Neural progenitor cell (in vitro differentiated cells): ENCODE measurements at regions not wholly inside any gene's neighbourhood (a gene's known extent, or its start where the extent isn't known, plus 50 kb on each side); places are given as distances from the start of the nearest gene placed in this dataset.

Source experiments
- DNase-seq: peaks from one replicate; pipeline ENCODE4 v3.0.0-alpha.2; 2016; ENCODE audit warnings: low spot score
- H2AFZ ChIP-seq: fragments of 200-600 bp; sonication (generic); replicated peaks from 2 replicates; pipeline ENCODE4 v1.6.1; 2016; ENCODE audit warnings: antibody characterized with exemption
- H3F3A ChIP-seq: fragments of 200-600 bp; sonication (generic); 2 replicates; pipeline ENCODE4 v1.6.1; 2016; ENCODE audit warnings: antibody characterized with exemption, low read depth
- H3K27ac ChIP-seq: fragments of 200-600 bp; sonication (generic); 2 replicates; pipeline ENCODE4 v1.5.1; 2016; ENCODE audit warnings: mild to moderate bottlenecking
- H3K27me3 ChIP-seq: fragments of 200-600 bp; sonication (generic); 2 replicates; pipeline ENCODE4 v1.6.1; 2016; ENCODE audit warnings: mild to moderate bottlenecking, moderate library complexity
- H3K36me3 ChIP-seq: fragments of 200-600 bp; sonication (generic); 2 replicates; pipeline ENCODE4 v1.5.1; 2016
- H3K4me1 ChIP-seq: fragments of 200-600 bp; sonication (generic); 2 replicates; pipeline ENCODE4 v1.6.1; 2016; ENCODE audit warnings: mixed run types
- H3K4me2 ChIP-seq: fragments of 200-600 bp; sonication (generic); 2 replicates; pipeline ENCODE4 v1.6.1; 2016
- H3K4me3 ChIP-seq: fragments of 200-600 bp; sonication (generic); 2 replicates; pipeline ENCODE4 v1.5.1; 2016
- H3K79me2 ChIP-seq: fragments of 200-600 bp; sonication (generic); 2 replicates; pipeline ENCODE4 v1.6.1; 2016; ENCODE audit warnings: low read depth
- H3K9ac ChIP-seq: fragments of 200-600 bp; sonication (generic); 2 replicates; pipeline ENCODE4 v1.6.1; 2016
- H3K9me3 ChIP-seq: fragments of 200-600 bp; sonication (generic); 2 replicates; pipeline ENCODE4 v1.5.1; 2016; ENCODE audit warnings: low read depth
- H4K20me1 ChIP-seq: fragments of 200-600 bp; sonication (generic); 2 replicates; pipeline ENCODE4 v1.6.1; 2016; ENCODE audit warnings: low read depth
- H3K27ac Mint-ChIP-seq: 3 replicates; pipeline ENCODE4 v1.8.0; 2021; ENCODE audit warnings: mixed read lengths
- H3K27me3 Mint-ChIP-seq: 2 replicates; pipeline ENCODE4 v1.8.0; 2022; ENCODE audit warnings: low read depth, mild to moderate bottlenecking, inconsistent platforms, moderate library complexity, mixed read lengths; ENCODE audit not compliant: insufficient read depth
- H3K36me3 Mint-ChIP-seq: 3 replicates; pipeline ENCODE4 v1.8.0; 2021; ENCODE audit warnings: mixed read lengths
- H3K4me1 Mint-ChIP-seq: 3 replicates; pipeline ENCODE4 v1.8.0; 2021; ENCODE audit warnings: mixed read lengths
- H3K4me3 Mint-ChIP-seq: 3 replicates; pipeline ENCODE4 v1.8.0; 2021; ENCODE audit warnings: mild to moderate bottlenecking, moderate library complexity, mixed read lengths
- H3K9me3 Mint-ChIP-seq: 3 replicates; pipeline ENCODE4 v1.8.0; 2020; ENCODE audit warnings: mixed read lengths
- EZH2 ChIP-seq: fragments of 200-600 bp; sonication (generic); IDR thresholded peaks from 2 replicates; pipeline ENCODE4 v1.6.1; 2017; ENCODE audit warnings: antibody characterized with exemption, mild to moderate bottlenecking, moderate library complexity
- EZH2phosphoT487 ChIP-seq: fragments of 200-600 bp; sonication (generic); IDR thresholded peaks from 2 replicates; pipeline ENCODE4 v1.6.1; 2017; ENCODE audit warnings: antibody characterized with exemption
- TF ChIP-seq, protein P1 (sequence below): fragments of 200-600 bp; sonication (generic); IDR thresholded peaks from 2 replicates; pipeline ENCODE4 v1.5.1; 2017; ENCODE audit warnings: antibody characterized with exemption, mild to moderate bottlenecking

DNA sequence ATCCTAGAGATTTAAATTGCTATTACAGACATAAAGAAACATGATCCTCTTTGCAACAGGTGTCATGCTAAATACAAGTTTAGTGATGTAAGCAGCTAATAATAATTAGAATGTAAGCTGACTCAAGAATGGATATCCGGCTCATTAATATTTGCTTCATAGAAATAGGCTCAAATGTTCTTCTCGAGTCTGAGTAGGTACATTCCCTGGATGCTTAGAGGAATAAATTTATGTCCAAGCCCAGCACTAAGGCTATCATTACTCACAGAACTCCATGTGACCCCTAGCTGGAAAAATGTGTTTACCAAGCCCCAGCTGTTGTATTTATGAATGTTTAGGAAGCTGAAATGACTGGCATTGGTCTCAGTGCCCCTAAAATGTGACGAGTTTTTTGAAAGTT lies 87.6 kb upstream of the TSPAN7 start:
- Mint-ChIP-seq H3K27ac (no peak overlapping the region), H3K4me1 (peaks cover 2% of the 10 kb centered on the region), H3K36me3 (peaks cover 2% of the 10 kb centered on the region), H3K9me3 (peaks cover 2% of the 10 kb centered on the region), H3K4me3 (no peak overlapping the region), H3K27me3 (no peaks in the 10 kb centered on the region)
- no peak overlapping the region for H2AFZ ChIP-seq
- H3K27ac ChIP-seq = no peak overlapping the region
- TF ChIP-seq EZH2phosphoT487 = no peak
- no peak for TF ChIP-seq EZH2
- TF ChIP-seq, protein P1, sequence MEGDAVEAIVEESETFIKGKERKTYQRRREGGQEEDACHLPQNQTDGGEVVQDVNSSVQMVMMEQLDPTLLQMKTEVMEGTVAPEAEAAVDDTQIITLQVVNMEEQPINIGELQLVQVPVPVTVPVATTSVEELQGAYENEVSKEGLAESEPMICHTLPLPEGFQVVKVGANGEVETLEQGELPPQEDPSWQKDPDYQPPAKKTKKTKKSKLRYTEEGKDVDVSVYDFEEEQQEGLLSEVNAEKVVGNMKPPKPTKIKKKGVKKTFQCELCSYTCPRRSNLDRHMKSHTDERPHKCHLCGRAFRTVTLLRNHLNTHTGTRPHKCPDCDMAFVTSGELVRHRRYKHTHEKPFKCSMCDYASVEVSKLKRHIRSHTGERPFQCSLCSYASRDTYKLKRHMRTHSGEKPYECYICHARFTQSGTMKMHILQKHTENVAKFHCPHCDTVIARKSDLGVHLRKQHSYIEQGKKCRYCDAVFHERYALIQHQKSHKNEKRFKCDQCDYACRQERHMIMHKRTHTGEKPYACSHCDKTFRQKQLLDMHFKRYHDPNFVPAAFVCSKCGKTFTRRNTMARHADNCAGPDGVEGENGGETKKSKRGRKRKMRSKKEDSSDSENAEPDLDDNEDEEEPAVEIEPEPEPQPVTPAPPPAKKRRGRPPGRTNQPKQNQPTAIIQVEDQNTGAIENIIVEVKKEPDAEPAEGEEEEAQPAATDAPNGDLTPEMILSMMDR = no peak
- H4K20me1 ChIP-seq = no peaks in the 10 kb centered on the region
- H3K9ac ChIP-seq = no peak overlapping the region
- no peak overlapping the region for H3K4me3 ChIP-seq
- H3F3A ChIP-seq = no peaks in the 10 kb centered on the region
- no peaks in the 10 kb centered on the region for H3K9me3 ChIP-seq
- H3K4me2 ChIP-seq = no peak overlapping the region
- no peak for DNase-seq
- H3K36me3 ChIP-seq = no peaks in the 10 kb centered on the region
- H3K79me2 ChIP-seq = no peaks in the 10 kb centered on the region
- no peaks in the 10 kb centered on the region for H3K4me1 ChIP-seq
- H3K27me3 ChIP-seq = no peaks in the 10 kb centered on the region

DNA sequence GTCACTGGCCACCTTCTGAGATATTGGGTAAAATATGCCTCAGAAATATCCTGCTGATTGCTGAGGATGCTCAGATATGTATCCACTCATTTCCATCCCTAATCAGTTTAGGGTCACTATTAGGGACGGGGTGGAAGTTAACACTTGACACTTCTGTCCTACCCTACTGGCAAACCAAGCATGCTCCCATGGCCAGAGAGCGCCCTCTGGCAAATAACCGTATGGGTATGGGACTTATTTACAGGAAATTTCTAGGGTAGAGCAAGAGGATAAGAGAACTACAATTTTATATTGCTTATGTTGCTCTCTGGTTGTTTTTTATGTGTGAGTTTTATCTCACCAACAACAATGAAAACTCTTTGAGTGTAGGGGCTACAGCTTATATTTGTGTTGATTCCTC lies 86.8 kb upstream of the TSPAN7 start:
- H3K36me3 Mint-ChIP-seq = peaks cover 2% of the 10 kb centered on the region
- Histone ChIP-seq H2AFZ (no peak overlapping the region), H4K20me1 (no peaks in the 10 kb centered on the region), H3F3A (no peaks in the 10 kb centered on the region), H3K9me3 (no peaks in the 10 kb centered on the region), H3K79me2 (no peaks in the 10 kb centered on the region), H3K27ac (no peak overlapping the region), H3K4me3 (no peak overlapping the region), H3K4me1 (no peaks in the 10 kb centered on the region), H3K9ac (no peak overlapping the region), H3K27me3 (no peaks in the 10 kb centered on the region), H3K4me2 (no peak overlapping the region), H3K36me3 (no peaks in the 10 kb centered on the region)
- peaks cover 4% of the 10 kb centered on the region for H3K9me3 Mint-ChIP-seq
- H3K4me1 Mint-ChIP-seq = no peaks in the 10 kb centered on the region
- no peaks in the 10 kb centered on the region for H3K27me3 Mint-ChIP-seq
- no peak for DNase-seq
- TF ChIP-seq, protein P1 = peak; percentile 20
- TF ChIP-seq EZH2 = no peak
- no peak overlapping the region for H3K27ac Mint-ChIP-seq
- no peak overlapping the region for H3K4me3 Mint-ChIP-seq

DNA sequence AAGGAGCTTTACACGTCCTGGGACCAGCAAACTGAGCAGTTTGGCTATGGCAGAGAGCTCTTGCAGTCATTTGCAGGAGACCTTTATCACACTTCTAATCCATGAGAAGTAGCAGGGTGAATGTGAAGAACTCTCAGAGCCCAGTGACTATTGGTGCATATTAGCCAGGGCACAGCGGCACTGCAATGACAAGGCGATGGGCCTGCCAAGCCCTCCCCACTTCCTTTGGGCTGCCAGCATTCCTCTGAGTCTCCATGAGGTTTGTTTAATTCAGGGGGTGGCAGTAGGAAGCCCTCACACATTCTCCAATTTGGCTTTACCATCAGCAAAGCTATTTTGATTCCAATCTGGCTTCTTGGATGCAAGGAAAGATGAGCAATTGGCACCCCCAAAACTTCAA lies 79.2 kb upstream of the TSPAN7 start:
- Histone ChIP-seq H3K27ac (no peak overlapping the region), H3F3A (no peaks in the 10 kb centered on the region), H4K20me1 (no peaks in the 10 kb centered on the region), H3K4me2 (no peak overlapping the region), H3K4me3 (no peak overlapping the region), H3K9ac (no peak overlapping the region), H3K27me3 (no peaks in the 10 kb centered on the region), H3K36me3 (no peaks in the 10 kb centered on the region), H3K9me3 (peaks cover 3% of the 10 kb centered on the region), H3K79me2 (no peaks in the 10 kb centered on the region), H2AFZ (no peak overlapping the region), H3K4me1 (no peaks in the 10 kb centered on the region)
- Mint-ChIP-seq H3K4me3 (no peak overlapping the region), H3K27me3 (no peaks in the 10 kb centered on the region), H3K9me3 (peaks cover 4% of the 10 kb centered on the region), H3K27ac (no peak overlapping the region), H3K36me3 (no peaks in the 10 kb centered on the region), H3K4me1 (no peaks in the 10 kb centered on the region)
- no peak for DNase-seq
- TF ChIP-seq EZH2 (no peak), EZH2phosphoT487 (no peak)
- TF ChIP-seq, protein P1 = no peak
